GM13976 (cell line): ENCODE measurements at regions not wholly inside any gene's neighbourhood (a gene's known extent, or its start where the extent isn't known, plus 50 kb on each side); places are given as distances from the start of the nearest gene placed in this dataset.
"Not testable (repeated sequence)": the region's sequence is repeated elsewhere in the genome, so short reads cannot be mapped to it uniquely, and the experiment has no call there.

ENCODE experiments used
- DNase-seq: peaks from one replicate; pipeline ENCODE4 v3.0.0; 2012; ENCODE audit warnings: low spot score
- CTCF ChIP-seq: IDR thresholded peaks from 2 replicates; pipeline ENCODE4 v1.5.1; 2012; ENCODE audit warnings: borderline replicate concordance, mild to moderate bottlenecking; ENCODE audit not compliant: insufficient read depth; ENCODE audit errors: extremely low read depth, missing control alignments, control extremely low read depth
- in situ Hi-C: fragments of 300-500 bp; cut with MboI; formaldehyde crosslinking; loops from one replicate; pipeline ENCODE4 v1.12.0; 2022; ENCODE audit warnings: low sequenced_read_pairs, mixed read lengths, inconsistent platforms; ENCODE audit not compliant: unreplicated experiment

- DNase-seq: no peak
- no peak for TF ChIP-seq CTCF
- in situ Hi-C loops: no loop called here
These were observed 208.0 kb upstream of the MME start for GRCh38 chr3:154872074-154872473.

- in situ Hi-C loops: no loop called here
- no peak for TF ChIP-seq CTCF
- no peak for DNase-seq
These were observed 215.2 kb upstream of the MME start for GRCh38 chr3:154864947-154865346.

GRCh38 chr3:154862265-154862664 is 217.9 kb upstream of the MME start:
- TF ChIP-seq CTCF: no peak
- no peak for DNase-seq
- in situ Hi-C loops: no loop called here

- in situ Hi-C loops, DNase-seq: not testable (repeated sequence)
These were observed 227.1 kb upstream of the MME start for GRCh38 chr3:154852998-154853397.

- TF ChIP-seq CTCF: no peak
- DNase-seq: no peak
- in situ Hi-C loops: no loop called here
These were observed 227.6 kb upstream of the MME start for GRCh38 chr3:154852515-154852914.

GRCh38 chr3:154851644-154852043 is 228.5 kb upstream of the MME start:
- DNase-seq: no peak
- no peak for TF ChIP-seq CTCF
- in situ Hi-C loops: no loop called here

- TF ChIP-seq CTCF: no peak
- no peak for DNase-seq
- in situ Hi-C loops: no loop called here
These were observed 229.2 kb upstream of the MME start for GRCh38 chr3:154850921-154851320.

- in situ Hi-C loops: no loop called here
- no peak for DNase-seq
- no peak for TF ChIP-seq CTCF
These were observed 230.7 kb upstream of the MME start for GRCh38 chr3:154849408-154849807.
